ENCODE measurements at regions not wholly inside any gene's neighbourhood (a gene's known extent, or its start where the extent isn't known, plus 50 kb on each side); places are given as distances from the start of the nearest gene placed in this dataset.

GRCh38 chr6:159342146-159342545 lies 172.9 kb downstream of the FNDC1 start:
- H3K36me3 ChIP-seq (ENCODE audit: insufficient read depth, low read length) = no peaks in the 10 kb centered on the region
- H3K27me3 ChIP-seq (ENCODE audit: insufficient read depth, low read length) = no peaks in the 10 kb centered on the region
- no peak overlapping the region for H2AFZ ChIP-seq (ENCODE audit: low read length)
- TF ChIP-seq EZH2 (IDR thresholded peaks at IDR 0.05; ENCODE audit: borderline replicate concordance, low read length) (no peak), CTCF (IDR thresholded peaks at IDR 0.05; ENCODE audit: low read length) (no peak)
- no peak overlapping the region for H3K4me3 ChIP-seq (ENCODE audit: low read depth, low read length, poor library complexity, severe bottlenecking)
- H3K4me1 ChIP-seq (ENCODE audit: insufficient read depth, low read length, severe bottlenecking) = no peaks in the 10 kb centered on the region
- H3K79me2 ChIP-seq (ENCODE audit: insufficient read depth, low read length) = no peaks in the 10 kb centered on the region
- H3K27ac ChIP-seq (ENCODE audit: low read depth, low read length, poor library complexity, severe bottlenecking) = no peak overlapping the region
- no peaks in the 10 kb centered on the region for H3F3A ChIP-seq (ENCODE audit: insufficient read depth, low read length)
- no peaks in the 10 kb centered on the region for H3K9me3 ChIP-seq (ENCODE audit: low read length)
- no peak overlapping the region for H3K4me2 ChIP-seq (ENCODE audit: low read length)
- H4K20me1 ChIP-seq (ENCODE audit: insufficient read depth, low read length) = no peaks in the 10 kb centered on the region
- H3K9ac ChIP-seq (ENCODE audit: low read length) = no peak overlapping the region
- H3K9me2 ChIP-seq (ENCODE audit: low read depth, low read length) = no peaks in the 10 kb centered on the region

DNA sequence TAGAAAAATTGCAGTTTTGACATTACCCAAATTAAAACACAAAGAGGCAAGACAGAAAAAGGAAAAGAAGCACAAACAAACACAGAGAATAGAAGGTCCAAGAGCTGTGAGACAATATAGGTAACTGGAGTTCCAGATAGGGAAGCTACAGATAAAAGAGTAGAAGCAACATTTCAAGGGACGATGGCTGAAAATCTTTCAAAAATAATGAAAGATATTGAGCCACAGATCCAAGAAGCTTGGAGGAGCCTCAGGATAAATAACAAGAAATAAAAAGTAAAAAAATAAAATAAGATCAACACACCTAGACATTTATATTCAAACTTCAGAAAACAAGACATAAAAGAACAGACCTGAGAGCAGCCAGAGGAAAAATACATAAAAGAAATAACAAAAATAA lies 164.9 kb downstream of the FNDC1 start:
- Histone ChIP-seq H2AFZ (ENCODE audit: low read length) (no peak overlapping the region), H3K9ac (ENCODE audit: low read length) (no peak overlapping the region), H4K20me1 (ENCODE audit: insufficient read depth, low read length) (no peaks in the 10 kb centered on the region), H3K4me3 (ENCODE audit: low read depth, low read length, poor library complexity, severe bottlenecking) (no peak overlapping the region), H3K4me2 (ENCODE audit: low read length) (no peak overlapping the region), H3K27ac (ENCODE audit: low read depth, low read length, poor library complexity, severe bottlenecking) (no peak overlapping the region), H3K79me2 (ENCODE audit: insufficient read depth, low read length) (no peaks in the 10 kb centered on the region), H3F3A (ENCODE audit: insufficient read depth, low read length) (no peaks in the 10 kb centered on the region), H3K9me3 (ENCODE audit: low read length) (0 out of 2 replicates have a peak, but pooled peaks cover 2% of the 10 kb centered on the region), H3K4me1 (ENCODE audit: insufficient read depth, low read length, severe bottlenecking) (no peaks in the 10 kb centered on the region), H3K36me3 (ENCODE audit: insufficient read depth, low read length) (no peaks in the 10 kb centered on the region), H3K9me2 (ENCODE audit: low read depth, low read length) (no peaks in the 10 kb centered on the region), H3K27me3 (ENCODE audit: insufficient read depth, low read length) (no peaks in the 10 kb centered on the region; the same call in 1 of the 2 replicates)
- TF ChIP-seq EZH2 (IDR thresholded peaks at IDR 0.05; ENCODE audit: borderline replicate concordance, low read length) (no peak), CTCF (IDR thresholded peaks at IDR 0.05; ENCODE audit: low read length) (no peak)

- Histone ChIP-seq H3K27me3 (ENCODE audit: insufficient read depth, low read length) (no peaks in the 10 kb centered on the region; the same call in 1 of the 2 replicates), H3K4me3 (ENCODE audit: low read depth, low read length, poor library complexity, severe bottlenecking) (no peak overlapping the region), H3K9me3 (ENCODE audit: low read length) (0 out of 2 replicates have a peak, but pooled peaks cover 2% of the 10 kb centered on the region), H3F3A (ENCODE audit: insufficient read depth, low read length) (no peaks in the 10 kb centered on the region), H3K4me2 (ENCODE audit: low read length) (no peak overlapping the region), H3K4me1 (ENCODE audit: insufficient read depth, low read length, severe bottlenecking) (no peaks in the 10 kb centered on the region), H3K9ac (ENCODE audit: low read length) (no peak overlapping the region), H3K9me2 (ENCODE audit: low read depth, low read length) (no peaks in the 10 kb centered on the region), H3K79me2 (ENCODE audit: insufficient read depth, low read length) (no peaks in the 10 kb centered on the region), H3K27ac (ENCODE audit: low read depth, low read length, poor library complexity, severe bottlenecking) (no peak overlapping the region), H2AFZ (ENCODE audit: low read length) (no peak overlapping the region), H4K20me1 (ENCODE audit: insufficient read depth, low read length) (no peaks in the 10 kb centered on the region), H3K36me3 (ENCODE audit: insufficient read depth, low read length) (no peaks in the 10 kb centered on the region)
- TF ChIP-seq EZH2 (IDR thresholded peaks at IDR 0.05; ENCODE audit: borderline replicate concordance, low read length) = no peak
- TF ChIP-seq CTCF (IDR thresholded peaks at IDR 0.05; ENCODE audit: low read length) = no peak
Measured at GRCh38 chr6:159331451-159331850, 162.3 kb downstream of the FNDC1 start.
